Uterus (tissue), 2 donors: ENCODE measurements at regions not wholly inside any gene's neighbourhood (a gene's known extent, or its start where the extent isn't known, plus 50 kb on each side); places are given as distances from the start of the nearest gene placed in this dataset.

Experiments used
- POLR2A ChIP-seq, 2 donors: fragments of 450-650 bp; IDR thresholded peaks; one replicate each; pipeline ENCODE4 v1.6.1; 2016; ENCODE audit warnings: antibody characterized with exemption in 2 of 2, mild to moderate bottlenecking in 1 of 2, moderate library complexity in 1 of 2
- TF ChIP-seq, protein P1 (sequence below), 4 experiments: fragments of 200-600 bp in 2 of 4; fragments of 450-650 bp in 2 of 4; sonication (generic) in 2 of 4; IDR thresholded peaks; one replicate each; pipeline ENCODE4 v1.5.1; 2016 to 2019; ENCODE audit warnings: antibody characterized with exemption in 4 of 4, mild to moderate bottlenecking in 2 of 4, moderate library complexity in 1 of 4

DNA sequence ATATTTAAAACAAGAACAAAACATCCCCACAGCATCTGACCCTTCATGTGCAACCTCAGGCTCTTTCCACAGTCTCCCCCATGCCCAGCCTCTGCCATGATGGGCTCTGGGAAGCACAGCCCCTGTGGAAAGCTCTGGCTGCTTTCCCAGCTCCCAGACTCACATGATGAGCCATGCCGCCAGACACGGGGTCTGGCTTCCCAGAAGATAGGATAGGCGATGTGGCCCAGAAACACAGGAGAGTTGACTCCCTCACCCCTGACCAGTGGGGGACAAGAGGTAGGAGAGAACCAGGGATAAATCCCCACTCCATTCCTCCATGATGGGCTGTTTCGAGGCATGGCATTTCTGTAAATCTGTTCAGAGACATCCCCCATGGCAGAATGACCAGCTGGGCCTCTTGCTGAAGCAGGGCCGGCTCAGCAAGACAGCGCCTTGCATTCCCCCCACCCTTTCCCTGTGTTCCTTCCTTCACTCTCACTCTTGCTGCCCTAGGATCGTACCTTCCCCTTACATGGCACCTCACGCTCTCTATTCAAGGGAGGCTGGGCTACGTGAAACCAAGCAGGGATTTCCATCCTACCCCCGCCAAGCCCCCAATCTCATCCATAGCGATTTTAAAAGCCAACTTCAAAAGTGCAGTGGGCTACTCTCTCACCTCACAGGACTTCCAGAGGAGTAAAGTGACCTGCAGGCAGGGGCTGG is 192.4 kb downstream of the ABHD5 start:
- no peak for TF ChIP-seq POLR2A (IDR thresholded peaks at IDR 0.05)
- TF ChIP-seq, protein P1, sequence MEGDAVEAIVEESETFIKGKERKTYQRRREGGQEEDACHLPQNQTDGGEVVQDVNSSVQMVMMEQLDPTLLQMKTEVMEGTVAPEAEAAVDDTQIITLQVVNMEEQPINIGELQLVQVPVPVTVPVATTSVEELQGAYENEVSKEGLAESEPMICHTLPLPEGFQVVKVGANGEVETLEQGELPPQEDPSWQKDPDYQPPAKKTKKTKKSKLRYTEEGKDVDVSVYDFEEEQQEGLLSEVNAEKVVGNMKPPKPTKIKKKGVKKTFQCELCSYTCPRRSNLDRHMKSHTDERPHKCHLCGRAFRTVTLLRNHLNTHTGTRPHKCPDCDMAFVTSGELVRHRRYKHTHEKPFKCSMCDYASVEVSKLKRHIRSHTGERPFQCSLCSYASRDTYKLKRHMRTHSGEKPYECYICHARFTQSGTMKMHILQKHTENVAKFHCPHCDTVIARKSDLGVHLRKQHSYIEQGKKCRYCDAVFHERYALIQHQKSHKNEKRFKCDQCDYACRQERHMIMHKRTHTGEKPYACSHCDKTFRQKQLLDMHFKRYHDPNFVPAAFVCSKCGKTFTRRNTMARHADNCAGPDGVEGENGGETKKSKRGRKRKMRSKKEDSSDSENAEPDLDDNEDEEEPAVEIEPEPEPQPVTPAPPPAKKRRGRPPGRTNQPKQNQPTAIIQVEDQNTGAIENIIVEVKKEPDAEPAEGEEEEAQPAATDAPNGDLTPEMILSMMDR (IDR thresholded peaks at IDR 0.05) = no peak
